GM23338 (cell line): ENCODE measurements at regions not wholly inside any gene's neighbourhood (a gene's known extent, or its start where the extent isn't known, plus 50 kb on each side); places are given as distances from the start of the nearest gene placed in this dataset.

Source experiments
- ATAC-seq: fragments of 200-7000 bp; cut with Tn5 transposase; 3 replicates; pipeline ENCODE4 v1.9.1; 2020
- DNase-seq: peaks from one replicate; pipeline ENCODE4 v3.0.0-alpha.2; 2015; ENCODE audit warnings: low spot score
- H2AFZ ChIP-seq: fragments of 200-600 bp; sonication (generic); 2 replicates; pipeline ENCODE4 v1.8.0; 2016; ENCODE audit warnings: antibody characterized with exemption, mild to moderate bottlenecking, moderate library complexity
- H3F3A ChIP-seq: fragments of 200-600 bp; sonication (generic); replicated peaks from 2 replicates; pipeline ENCODE4 v1.8.0; 2017; ENCODE audit warnings: antibody characterized with exemption, mixed run types, low read depth
- H3K27ac ChIP-seq: fragments of 200-600 bp; sonication (generic); 2 replicates; pipeline ENCODE4 v1.6.1; 2016; ENCODE audit warnings: low read depth
- H3K27me3 ChIP-seq: fragments of 200-600 bp; sonication (generic); 2 replicates; pipeline ENCODE4 v1.8.0; 2016; ENCODE audit warnings: mild to moderate bottlenecking, mixed run types, moderate library complexity; ENCODE audit not compliant: insufficient read depth
- H3K36me3 ChIP-seq: fragments of 200-600 bp; sonication (generic); 2 replicates; pipeline ENCODE4 v1.8.0; 2016; ENCODE audit warnings: mild to moderate bottlenecking; ENCODE audit not compliant: insufficient read depth
- H3K4me1 ChIP-seq: fragments of 200-600 bp; sonication (generic); 2 replicates; pipeline ENCODE4 v1.8.0; 2016; ENCODE audit warnings: mild to moderate bottlenecking, moderate library complexity; ENCODE audit not compliant: insufficient read depth
- H3K4me2 ChIP-seq: fragments of 200-600 bp; sonication (generic); 2 replicates; pipeline ENCODE4 v1.7.1; 2017; ENCODE audit warnings: mixed run types
- H3K4me3 ChIP-seq: fragments of 200-600 bp; sonication (generic); 2 replicates; pipeline ENCODE4 v1.6.1; 2016; ENCODE audit warnings: mixed run types
- H3K79me2 ChIP-seq: fragments of 200-600 bp; sonication (generic); replicated peaks from 2 replicates; pipeline ENCODE4 v1.8.0; 2017; ENCODE audit warnings: mild to moderate bottlenecking; ENCODE audit not compliant: insufficient read depth
- H3K9me2 ChIP-seq: fragments of 200-600 bp; sonication (generic); 2 replicates; pipeline ENCODE4 v1.8.0; 2017; ENCODE audit not compliant: insufficient read depth
- H4K20me1 ChIP-seq: fragments of 200-600 bp; sonication (generic); replicated peaks from 2 replicates; pipeline ENCODE4 v1.8.0; 2017; ENCODE audit warnings: mild to moderate bottlenecking; ENCODE audit not compliant: insufficient read depth
- H3K27ac Mint-ChIP-seq: 2 replicates; pipeline ENCODE4 v1.8.0; 2020; ENCODE audit warnings: inconsistent platforms, mild to moderate bottlenecking, moderate library complexity, mixed read lengths
- H3K27me3 Mint-ChIP-seq: 3 replicates; pipeline ENCODE4 v1.8.0; 2022; ENCODE audit warnings: low read depth, mild to moderate bottlenecking, moderate library complexity, mixed read lengths, inconsistent platforms; ENCODE audit not compliant: insufficient read depth, poor library complexity
- H3K36me3 Mint-ChIP-seq: 3 replicates; pipeline ENCODE4 v1.8.0; 2021; ENCODE audit warnings: low read depth, mild to moderate bottlenecking, inconsistent platforms, moderate library complexity, mixed read lengths
- H3K4me1 Mint-ChIP-seq: 3 replicates; pipeline ENCODE4 v1.8.0; 2020; ENCODE audit warnings: mild to moderate bottlenecking, inconsistent platforms, mixed read lengths
- H3K4me3 Mint-ChIP-seq: 3 replicates; pipeline ENCODE4 v1.8.0; 2021; ENCODE audit warnings: moderate library complexity, mild to moderate bottlenecking, inconsistent platforms, mixed read lengths
- H3K9me3 Mint-ChIP-seq: 3 replicates; pipeline ENCODE4 v1.8.0; 2020; ENCODE audit warnings: moderate library complexity, mild to moderate bottlenecking, inconsistent platforms, mixed read lengths
- CREB1 ChIP-seq: fragments of 250-450 bp; sonication (Bioruptor Pico); IDR thresholded peaks from 2 replicates; pipeline ENCODE4 v1.5.0; 2020; ENCODE audit warnings: low read depth, mild to moderate bottlenecking, moderate library complexity
- CTCF ChIP-seq, 2 experiments: fragments of 200-600 bp in 1 of 2; sonication (generic) in 1 of 2; conservative IDR thresholded peaks; 2 replicates each; pipeline versions ENCODE4 v1.5.1 to v1.6.1; 2016 to 2017; ENCODE audit warnings: antibody characterized with exemption in 2 of 2, low read depth in 2 of 2, mild to moderate bottlenecking in 2 of 2, moderate library complexity in 1 of 2
- ETS1 ChIP-seq: IDR thresholded peaks from 2 replicates; pipeline ENCODE4 v1.6.1; 2016; ENCODE audit warnings: antibody characterized with exemption
- EZH2 ChIP-seq: fragments of 200-600 bp; sonication (generic); IDR thresholded peaks from one replicate; pipeline ENCODE4 v1.8.0; 2017; ENCODE audit warnings: antibody characterized with exemption, mild to moderate bottlenecking, low read depth; ENCODE audit not compliant: unreplicated experiment
- EZH2phosphoT487 ChIP-seq: fragments of 200-600 bp; sonication (generic); IDR thresholded peaks from one replicate; pipeline ENCODE4 v1.8.1; 2018; ENCODE audit warnings: antibody characterized with exemption; ENCODE audit not compliant: unreplicated experiment
- JUNB ChIP-seq: IDR thresholded peaks from one replicate; pipeline ENCODE4 v1.6.1; 2016; ENCODE audit warnings: antibody characterized with exemption; ENCODE audit not compliant: unreplicated experiment
- NANOG ChIP-seq: IDR thresholded peaks from 2 replicates; pipeline ENCODE4 v1.6.1; 2016; ENCODE audit warnings: antibody characterized with exemption, borderline replicate concordance
- POLR2AphosphoS5 ChIP-seq: IDR thresholded peaks from 2 replicates; pipeline ENCODE4 v1.6.1; 2016; ENCODE audit warnings: antibody characterized with exemption, low read depth
- REST ChIP-seq: IDR thresholded peaks from one replicate; pipeline ENCODE4 v1.6.1; 2018; ENCODE audit warnings: antibody characterized with exemption; ENCODE audit not compliant: unreplicated experiment
- STAT1 ChIP-seq: IDR thresholded peaks from one replicate; pipeline ENCODE4 v1.6.1; 2016; ENCODE audit warnings: antibody characterized with exemption; ENCODE audit not compliant: unreplicated experiment
- ZNF114 ChIP-seq: fragments of 250-450 bp; sonication (Bioruptor Pico); IDR thresholded peaks from 2 replicates; pipeline ENCODE4 v1.5.0; 2020; ENCODE audit warnings: mild to moderate bottlenecking, moderate library complexity
- ZNF331 ChIP-seq: fragments of 250-450 bp; sonication (Bioruptor Pico); IDR thresholded peaks from 2 replicates; pipeline ENCODE4 v1.5.0; 2020; ENCODE audit warnings: low read depth, mild to moderate bottlenecking, moderate library complexity
- ZNF462 ChIP-seq: fragments of 250-450 bp; sonication (Bioruptor Pico); IDR thresholded peaks from 2 replicates; pipeline ENCODE4 v1.5.0; 2020; ENCODE audit warnings: mild to moderate bottlenecking, moderate library complexity

GRCh38 chr19:5263615-5264014 lies 77.0 kb downstream of the PTPRS start:
- TF ChIP-seq NANOG (no peak), CTCF (conservative IDR thresholded peaks at IDR 0.05; ENCODE audit: low read depth in 2 of 2) (no peak), REST (no peak), POLR2AphosphoS5 (no peak), ZNF331 (CRISPR knock-in tag) (no peak), JUNB (no peak), ZNF462 (no peak), EZH2 (no peak), ZNF114 (CRISPR knock-in tag) (no peak), EZH2phosphoT487 (no peak), CREB1 (CRISPR knock-in tag) (no peak), STAT1 (no peak), ETS1 (no peak)
- H2AFZ ChIP-seq = no peak overlapping the region
- no peaks in the 10 kb centered on the region for H3K4me1 Mint-ChIP-seq
- no peak for DNase-seq
- no peaks in the 10 kb centered on the region; the same call in 2 of the 3 replicates for H3K9me3 Mint-ChIP-seq
- peaks cover 9% of the 10 kb centered on the region for H3K27me3 Mint-ChIP-seq
- no peaks in the 10 kb centered on the region for H3K27me3 ChIP-seq
- no peak overlapping the region for H3K4me2 ChIP-seq
- H3K4me3 ChIP-seq = no peak overlapping the region
- no peak for ATAC-seq
- peaks cover 64% of the 10 kb centered on the region for H3K36me3 Mint-ChIP-seq
- H4K20me1 ChIP-seq = no peaks in the 10 kb centered on the region; the same call in none of the 2 replicates
- no peak overlapping the region for H3K4me3 Mint-ChIP-seq
- H3K27ac Mint-ChIP-seq = no peak overlapping the region
- H3K36me3 ChIP-seq = peaks cover 10% of the 10 kb centered on the region; the same call in 1 of the 2 replicates
- H3K9me2 ChIP-seq = no peaks in the 10 kb centered on the region
- H3K4me1 ChIP-seq = no peaks in the 10 kb centered on the region
- no peaks in the 10 kb centered on the region; the same call in 1 of the 2 replicates for H3F3A ChIP-seq
- no peak overlapping the region for H3K27ac ChIP-seq
- no peaks in the 10 kb centered on the region; the same call in 1 of the 2 replicates for H3K79me2 ChIP-seq
